ENCODE measurements at regions not wholly inside any gene's neighbourhood (a gene's known extent, or its start where the extent isn't known, plus 50 kb on each side); places are given as distances from the start of the nearest gene placed in this dataset.
"Not testable (repeated sequence)": the region's sequence is repeated elsewhere in the genome, so short reads cannot be mapped to it uniquely, and the experiment has no call there.

GRCh38 chr14:19487265-19487664 lies 53.1 kb upstream of the POTEG start:
- not testable (repeated sequence) for TF ChIP-seq CTCF (IDR thresholded peaks at IDR 0.05); POLR2AphosphoS5 (IDR thresholded peaks at IDR 0.05; ENCODE audit: low read depth, low read length); SIN3A (IDR thresholded peaks at IDR 0.05; ENCODE audit: borderline replicate concordance, insufficient read depth, low read depth, low read length)

All from Panc1 (cell line).